OCI-LY7 (cell line): ENCODE measurements at regions not wholly inside any gene's neighbourhood (a gene's known extent, or its start where the extent isn't known, plus 50 kb on each side); places are given as distances from the start of the nearest gene placed in this dataset.

Experiments
- CTCF ChIP-seq: fragments of 200-600 bp; sonication (generic); conservative IDR thresholded peaks from 2 replicates; pipeline ENCODE4 v1.5.1; 2014; ENCODE audit warnings: mild to moderate bottlenecking, antibody characterized with exemption, low read length, moderate library complexity, mixed read lengths
- EZH2phosphoT487 ChIP-seq: fragments of 200-600 bp; sonication (generic); IDR thresholded peaks from 2 replicates; pipeline ENCODE4 v1.6.1; 2018; ENCODE audit warnings: low read depth, borderline replicate concordance, mild to moderate bottlenecking, mixed run types, antibody characterized with exemption, low read length, moderate library complexity, mixed read lengths

DNA sequence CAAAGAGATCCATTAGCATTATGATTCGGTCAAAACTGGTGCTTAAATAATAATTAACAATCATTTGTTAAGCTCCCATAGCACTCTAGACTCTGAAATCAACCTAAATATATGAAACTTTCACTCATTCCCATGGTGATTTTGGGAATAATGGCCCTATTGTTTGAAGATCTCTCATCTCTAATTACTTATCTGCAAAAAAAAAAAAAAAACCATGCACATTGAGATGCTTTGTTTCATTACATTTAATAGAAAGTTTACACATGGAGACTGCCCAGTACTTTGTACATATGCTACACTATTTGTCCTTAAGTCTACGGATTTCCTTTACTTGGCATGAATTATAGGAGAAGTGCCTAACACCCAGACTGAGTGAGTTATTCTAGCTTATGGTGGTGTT, 280.6 kb upstream of the MEOX2 start:
- TF ChIP-seq CTCF (no peak), EZH2phosphoT487 (no peak)
